ENCODE measurements at regions not wholly inside any gene's neighbourhood (a gene's known extent, or its start where the extent isn't known, plus 50 kb on each side); places are given as distances from the start of the nearest gene placed in this dataset.

- DNase-seq (ENCODE audit: extremely low read depth, low read depth, low spot score), result no peak
These were observed 205.1 kb upstream of the TNP1 start for GRCh38 chr2:217065012-217065290.

- DNase-seq (ENCODE audit: extremely low read depth, low read depth, low spot score), result no peak
These were observed 204.6 kb upstream of the TNP1 start for GRCh38 chr2:217064234-217065011.

GRCh38 chr2:217063238-217063755 lies 203.4 kb upstream of the TNP1 start:
- no peak for DNase-seq (ENCODE audit: extremely low read depth, low read depth, low spot score)

- no peak for DNase-seq (ENCODE audit: extremely low read depth, low read depth, low spot score)
These were observed 202.9 kb upstream of the TNP1 start for GRCh38 chr2:217062768-217063167.

GRCh38 chr2:217061916-217062505 lies 202.1 kb upstream of the TNP1 start:
- DNase-seq (ENCODE audit: extremely low read depth, low read depth, low spot score), result no peak

GRCh38 chr2:217060951-217061547 lies 201.2 kb upstream of the TNP1 start:
- no peak for DNase-seq (ENCODE audit: extremely low read depth, low read depth, low spot score)

- no peak for DNase-seq (ENCODE audit: extremely low read depth, low read depth, low spot score)
These were observed 200.7 kb upstream of the TNP1 start for GRCh38 chr2:217060516-217060915.

GRCh38 chr2:217058791-217059755 lies 199.2 kb upstream of the TNP1 start:
- no peak for DNase-seq (ENCODE audit: extremely low read depth, low read depth, low spot score)

- no peak for DNase-seq (ENCODE audit: extremely low read depth, low read depth, low spot score)
These were observed 197.9 kb upstream of the TNP1 start for GRCh38 chr2:217057773-217058172.

GRCh38 chr2:217055624-217056023 lies 195.8 kb upstream of the TNP1 start:
- no peak for DNase-seq (ENCODE audit: extremely low read depth, low read depth, low spot score)

- no peak for DNase-seq (ENCODE audit: extremely low read depth, low read depth, low spot score)
These were observed 194.9 kb upstream of the TNP1 start for GRCh38 chr2:217054791-217055190.

- no peak for DNase-seq (ENCODE audit: extremely low read depth, low read depth, low spot score)
These were observed 193.2 kb upstream of the TNP1 start for GRCh38 chr2:217052856-217053577.

- DNase-seq (ENCODE audit: extremely low read depth, low read depth, low spot score), result no peak
These were observed 191.6 kb upstream of the TNP1 start for GRCh38 chr2:217051416-217051815.

- DNase-seq (ENCODE audit: extremely low read depth, low read depth, low spot score), result no peak
These were observed 190.1 kb upstream of the TNP1 start for GRCh38 chr2:217049956-217050355.

GRCh38 chr2:217049422-217049821 lies 189.6 kb upstream of the TNP1 start:
- DNase-seq (ENCODE audit: extremely low read depth, low read depth, low spot score), result no peak

GRCh38 chr2:217048730-217049129 lies 188.9 kb upstream of the TNP1 start:
- DNase-seq (ENCODE audit: extremely low read depth, low read depth, low spot score), result no peak

- DNase-seq (ENCODE audit: extremely low read depth, low read depth, low spot score), result no peak
These were observed 187.8 kb upstream of the TNP1 start for GRCh38 chr2:217047631-217048030.

- DNase-seq (ENCODE audit: extremely low read depth, low read depth, low spot score), result no peak
These were observed 187.3 kb upstream of the TNP1 start for GRCh38 chr2:217047209-217047608.

GRCh38 chr2:217045700-217046475 lies 186.0 kb upstream of the TNP1 start:
- DNase-seq (ENCODE audit: extremely low read depth, low read depth, low spot score), result no peak

GRCh38 chr2:217040099-217040498 lies 180.2 kb upstream of the TNP1 start:
- no peak for DNase-seq (ENCODE audit: extremely low read depth, low read depth, low spot score)
